ENCODE measurements at regions not wholly inside any gene's neighbourhood (a gene's known extent, or its start where the extent isn't known, plus 50 kb on each side); places are given as distances from the start of the nearest gene placed in this dataset.

GRCh38 chr10:60491162-60491561 is 101.5 kb upstream of the ANK3 start:
- TF ChIP-seq CTCF (IDR thresholded peaks at IDR 0.05; ENCODE audit: low read depth, low read length, missing input control) (no peak), MAX (IDR thresholded peaks at IDR 0.05) (no peak), GABPA (IDR thresholded peaks at IDR 0.05 in 1 of 2, conservative IDR thresholded peaks at IDR 0.05 in 1 of 2) (no peak), JUND (IDR thresholded peaks at IDR 0.05) (no peak), EGR1 (IDR thresholded peaks at IDR 0.05; ENCODE audit: low read depth in 2 of 2) (no peak), RAD21 (IDR thresholded peaks at IDR 0.05) (no peak), TAF1 (conservative IDR thresholded peaks at IDR 0.05) (no peak), YY1 (IDR thresholded peaks at IDR 0.05) (no peak), RXRA (IDR thresholded peaks at IDR 0.05) (no peak)
- TF ChIP-seq, protein P1, sequence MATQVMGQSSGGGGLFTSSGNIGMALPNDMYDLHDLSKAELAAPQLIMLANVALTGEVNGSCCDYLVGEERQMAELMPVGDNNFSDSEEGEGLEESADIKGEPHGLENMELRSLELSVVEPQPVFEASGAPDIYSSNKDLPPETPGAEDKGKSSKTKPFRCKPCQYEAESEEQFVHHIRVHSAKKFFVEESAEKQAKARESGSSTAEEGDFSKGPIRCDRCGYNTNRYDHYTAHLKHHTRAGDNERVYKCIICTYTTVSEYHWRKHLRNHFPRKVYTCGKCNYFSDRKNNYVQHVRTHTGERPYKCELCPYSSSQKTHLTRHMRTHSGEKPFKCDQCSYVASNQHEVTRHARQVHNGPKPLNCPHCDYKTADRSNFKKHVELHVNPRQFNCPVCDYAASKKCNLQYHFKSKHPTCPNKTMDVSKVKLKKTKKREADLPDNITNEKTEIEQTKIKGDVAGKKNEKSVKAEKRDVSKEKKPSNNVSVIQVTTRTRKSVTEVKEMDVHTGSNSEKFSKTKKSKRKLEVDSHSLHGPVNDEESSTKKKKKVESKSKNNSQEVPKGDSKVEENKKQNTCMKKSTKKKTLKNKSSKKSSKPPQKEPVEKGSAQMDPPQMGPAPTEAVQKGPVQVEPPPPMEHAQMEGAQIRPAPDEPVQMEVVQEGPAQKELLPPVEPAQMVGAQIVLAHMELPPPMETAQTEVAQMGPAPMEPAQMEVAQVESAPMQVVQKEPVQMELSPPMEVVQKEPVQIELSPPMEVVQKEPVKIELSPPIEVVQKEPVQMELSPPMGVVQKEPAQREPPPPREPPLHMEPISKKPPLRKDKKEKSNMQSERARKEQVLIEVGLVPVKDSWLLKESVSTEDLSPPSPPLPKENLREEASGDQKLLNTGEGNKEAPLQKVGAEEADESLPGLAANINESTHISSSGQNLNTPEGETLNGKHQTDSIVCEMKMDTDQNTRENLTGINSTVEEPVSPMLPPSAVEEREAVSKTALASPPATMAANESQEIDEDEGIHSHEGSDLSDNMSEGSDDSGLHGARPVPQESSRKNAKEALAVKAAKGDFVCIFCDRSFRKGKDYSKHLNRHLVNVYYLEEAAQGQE (IDR thresholded peaks at IDR 0.05): no peak

Measured in liver (tissue), 3 donors.